Endothelial cell of umbilical vein (primary cell): ENCODE measurements at regions not wholly inside any gene's neighbourhood (a gene's known extent, or its start where the extent isn't known, plus 50 kb on each side); places are given as distances from the start of the nearest gene placed in this dataset.

Experiments
- BruUV-seq: library from RNA; stranded (reverse); fragments of 400-500 nt; replicated peaks from 2 replicates; lab custom pipeline; 2021; lab: Mats Ljungman, UMichigan
- CTCF ChIA-PET: fragments of 300-600, 350-600 bp; sonication (Branson Sonifier 250); formaldehyde crosslinking; loops from one replicate; lab custom pipeline; 2021; ENCODE audit warnings: antibody characterized with exemption, inconsistent platforms; lab: Charles Lee
- POLR2A ChIA-PET: fragments of 300-600, 350-600 bp; sonication (Branson Sonifier 250); formaldehyde crosslinking; loops from one replicate; lab custom pipeline; 2021; ENCODE audit warnings: antibody characterized with exemption, inconsistent platforms; lab: Charles Lee
- DNase-seq: peaks from one replicate; pipeline ENCODE4 v3.0.0-alpha.2; 2011; ENCODE audit warnings: low read depth, low spot score
- FAIRE-seq: peaks from 2 replicates; lab custom pipeline; 2011; peaks lifted over from hg19 to GRCh38; lab: Jason Lieb, UNC
- H2AFZ ChIP-seq: 2 replicates; pipeline ENCODE4 v1.6.0; 2012; ENCODE audit warnings: low read depth, low read length, control low read depth, inconsistent platforms
- H3K27ac ChIP-seq: 2 replicates; pipeline ENCODE4 v1.5.1; 2011; ENCODE audit warnings: low read depth, mild to moderate bottlenecking, control low read depth, low read length, moderate library complexity; ENCODE audit not compliant: insufficient read depth
- H3K27me3 ChIP-seq, 2 experiments: 2 replicates each; pipeline versions ENCODE4 v1.6.0 to v1.6.1; 2011; ENCODE audit warnings: low read length in 2 of 2, mixed read lengths in 1 of 2; ENCODE audit not compliant: control insufficient read depth in 2 of 2, insufficient read depth in 2 of 2
- H3K36me3 ChIP-seq, 2 experiments: 2 replicates in 1 of 2; 3 replicates in 1 of 2; pipeline ENCODE4 v1.5.1; 2011; ENCODE audit warnings: low read length in 2 of 2, mild to moderate bottlenecking in 1 of 2, moderate library complexity in 1 of 2; ENCODE audit not compliant: control insufficient read depth in 2 of 2, insufficient read depth in 2 of 2; ENCODE audit errors: extremely low read depth in 1 of 2
- H3K4me1 ChIP-seq: 3 replicates; pipeline ENCODE4 v1.5.1; 2011; ENCODE audit warnings: mild to moderate bottlenecking, low read length; ENCODE audit not compliant: control insufficient read depth, insufficient read depth; ENCODE audit errors: extremely low read depth
- H3K4me2 ChIP-seq: 2 replicates; pipeline ENCODE4 v1.6.1; 2011; ENCODE audit warnings: low read length, control low read depth, mixed read lengths; ENCODE audit not compliant: insufficient read depth
- H3K4me3 ChIP-seq, 3 experiments: fragments of 200-600 bp in 1 of 3; sonication (generic), shearing (Covaris generic) in 1 of 3; replicated peaks in 1 of 3; 2 replicates each; pipeline ENCODE4 v1.5.1; 2011 to 2016; ENCODE audit warnings: control low read depth in 3 of 3, low read length in 3 of 3, mild to moderate bottlenecking in 2 of 3, inconsistent platforms in 1 of 3, low read depth in 1 of 3, moderate library complexity in 1 of 3; ENCODE audit not compliant: insufficient read depth in 1 of 3
- H3K79me2 ChIP-seq: 2 replicates; pipeline ENCODE4 v1.6.0; 2012; ENCODE audit warnings: low read length, inconsistent platforms; ENCODE audit not compliant: control insufficient read depth, insufficient read depth
- H3K9ac ChIP-seq: replicated peaks from 2 replicates; pipeline ENCODE3; 2011; ENCODE audit warnings: low read length, control low read depth; ENCODE audit not compliant: insufficient read depth; ENCODE audit errors: extremely low read depth
- H3K9me1 ChIP-seq: replicated peaks from 3 replicates; pipeline ENCODE4 v1.6.0; 2011; ENCODE audit warnings: mild to moderate bottlenecking, low read length; ENCODE audit not compliant: control insufficient read depth, insufficient read depth; ENCODE audit errors: extremely low read depth
- H3K9me3 ChIP-seq: replicated peaks from 2 replicates; pipeline ENCODE4 v1.5.1; 2012; ENCODE audit warnings: low read length, inconsistent platforms; ENCODE audit not compliant: control insufficient read depth, insufficient read depth
- H4K20me1 ChIP-seq: replicated peaks from 2 replicates; pipeline ENCODE3; 2011; ENCODE audit warnings: mild to moderate bottlenecking, low read length; ENCODE audit not compliant: control insufficient read depth, insufficient read depth; ENCODE audit errors: extremely low read depth
- CTCF ChIP-seq, 2 donors: IDR thresholded peaks; 1 replicate in 1 of 2; 2 replicates in 1 of 2; pipeline ENCODE4 v1.5.1; 2011; ENCODE audit warnings: low read length in 2 of 2, mild to moderate bottlenecking in 2 of 2, moderate library complexity in 2 of 2, control low read depth in 1 of 2, inconsistent platforms in 1 of 2, low read depth in 1 of 2; ENCODE audit not compliant: insufficient read depth in 1 of 2; ENCODE audit errors: extremely low read depth in 1 of 2
- EZH2 ChIP-seq: IDR thresholded peaks from 2 replicates; pipeline ENCODE4 v1.6.1; 2012; ENCODE audit warnings: borderline replicate concordance, low read depth, mild to moderate bottlenecking, moderate library complexity, low read length, inconsistent platforms; ENCODE audit not compliant: severe bottlenecking
- FOS ChIP-seq: IDR thresholded peaks from 2 replicates; pipeline ENCODE4 v1.6.1; 2011; ENCODE audit warnings: mild to moderate bottlenecking, low read length, moderate library complexity, borderline replicate concordance; ENCODE audit not compliant: insufficient read depth
- GATA2 ChIP-seq: IDR thresholded peaks from 2 replicates; pipeline ENCODE4 v1.7.0; 2011; ENCODE audit warnings: low read depth, mild to moderate bottlenecking, moderate library complexity, mixed read lengths, low read length; ENCODE audit not compliant: insufficient read length, insufficient read depth
- JUN ChIP-seq: IDR thresholded peaks from 2 replicates; pipeline ENCODE4 v1.6.1; 2011; ENCODE audit warnings: borderline replicate concordance, low read depth; ENCODE audit not compliant: insufficient read length, insufficient read depth
- MYC ChIP-seq: IDR thresholded peaks from one replicate; pipeline ENCODE4 v1.6.1; 2011; ENCODE audit warnings: mild to moderate bottlenecking, low read depth, low read length
- POLR2A ChIP-seq: IDR thresholded peaks from 2 replicates; pipeline ENCODE4 v1.6.1; 2012; ENCODE audit warnings: low read depth, mild to moderate bottlenecking, control low read depth, low read length
- POLR2AphosphoS5 ChIP-seq: IDR thresholded peaks from 2 replicates; pipeline ENCODE4 v1.6.1; 2012; ENCODE audit warnings: low read depth, mild to moderate bottlenecking, control low read depth, low read length, moderate library complexity; ENCODE audit not compliant: insufficient read depth
- dilution Hi-C: fragments of 300-500 bp; cut with MboI; formaldehyde crosslinking; loops from one replicate; pipeline ENCODE4 v1.15.0; 2019; ENCODE audit warnings: low sequenced_read_pairs; ENCODE audit not compliant: extremely low pct_ligation_motif_present
- intact Hi-C: fragments of 100-400 bp; cut with micrococcal nuclease; formaldehyde crosslinking; loops from one replicate; pipeline ENCODE4 v1.10.0; 2022
- TF ChIP-seq, protein P1 (sequence below): IDR thresholded peaks from 2 replicates; pipeline ENCODE4 v1.6.1; 2011; ENCODE audit not compliant: insufficient read depth, insufficient read length

- Histone ChIP-seq H3K4me1 (no peaks in the 10 kb centered on the region), H3K4me2 (no peak overlapping the region), H3K9me3 (no peaks in the 10 kb centered on the region), H3K27ac (no peak overlapping the region), H3K9ac (no peak overlapping the region), H3K79me2 (no peaks in the 10 kb centered on the region), H3K27me3 (no peaks in the 10 kb centered on the region), H3K36me3 (no peaks in the 10 kb centered on the region), H3K9me1 (no peaks in the 10 kb centered on the region), H4K20me1 (no peaks in the 10 kb centered on the region), H3K4me3 (no peak overlapping the region), H2AFZ (no peak overlapping the region)
- DNase-seq, result no peak
- BruUV-seq, result no TSS peak
- intact Hi-C loops, result no loop called here
- ChIA-PET POLR2A (no interaction called here), CTCF (no interaction called here)
- TF ChIP-seq, protein P1, sequence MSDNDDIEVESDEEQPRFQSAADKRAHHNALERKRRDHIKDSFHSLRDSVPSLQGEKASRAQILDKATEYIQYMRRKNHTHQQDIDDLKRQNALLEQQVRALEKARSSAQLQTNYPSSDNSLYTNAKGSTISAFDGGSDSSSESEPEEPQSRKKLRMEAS, result no peak
- no peak for TF ChIP-seq POLR2AphosphoS5
- no peak for TF ChIP-seq JUN
- TF ChIP-seq EZH2, result no peak
- FAIRE-seq, result no peak
- dilution Hi-C loops, result no loop called here
Measured at GRCh38 chr2:58985541-58985940, 744.4 kb upstream of the FANCL start.

DNA sequence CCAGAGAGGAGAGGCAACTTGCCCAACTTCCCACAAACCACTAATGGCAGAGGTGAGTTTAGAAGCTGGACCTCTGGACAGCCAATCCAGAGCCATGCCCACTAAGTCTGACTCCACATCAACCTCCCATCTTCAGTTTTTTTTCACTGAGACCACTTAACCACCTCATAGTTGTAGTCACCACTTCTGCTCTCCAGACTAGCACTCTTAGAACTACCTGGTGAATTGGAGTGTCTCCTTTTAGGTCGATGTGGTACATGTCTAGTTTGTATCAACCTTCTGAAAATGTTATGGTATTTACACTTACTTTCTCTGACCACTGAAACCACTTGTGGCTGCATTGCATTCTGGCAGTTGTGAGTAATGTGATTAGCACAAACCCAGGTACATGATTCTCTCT, 743.6 kb upstream of the FANCL start:
- POLR2A ChIA-PET, result no interaction called here
- intact Hi-C loops (no loop called here), dilution Hi-C loops (no loop called here)
- Histone ChIP-seq H3K9ac (no peak overlapping the region), H3K4me1 (no peaks in the 10 kb centered on the region), H3K27me3 (no peaks in the 10 kb centered on the region), H2AFZ (no peak overlapping the region), H3K9me1 (no peaks in the 10 kb centered on the region), H3K4me2 (no peak overlapping the region), H3K27ac (no peak overlapping the region), H3K9me3 (no peaks in the 10 kb centered on the region), H3K79me2 (no peaks in the 10 kb centered on the region), H4K20me1 (no peaks in the 10 kb centered on the region), H3K4me3 (no peak overlapping the region), H3K36me3 (no peaks in the 10 kb centered on the region)
- DNase-seq (no peak), FAIRE-seq (no peak)
- CTCF ChIA-PET, result no interaction called here
- TF ChIP-seq POLR2A, result no peak
- TF ChIP-seq POLR2AphosphoS5, result no peak
- no peak for TF ChIP-seq MYC
- TF ChIP-seq, protein P1, result no peak
- no peak for TF ChIP-seq CTCF (IDR thresholded peaks at IDR 0.05; ENCODE audit: extremely low read depth in 1 of 2, insufficient read depth in 1 of 2, low read depth in 1 of 2, low read length in 2 of 2)
- no peak for TF ChIP-seq EZH2
- TF ChIP-seq GATA2, result no peak
- TF ChIP-seq FOS, result no peak
- BruUV-seq, result no TSS peak
